Chondrocyte (in vitro differentiated cells): ENCODE measurements at regions not wholly inside any gene's neighbourhood (a gene's known extent, or its start where the extent isn't known, plus 50 kb on each side); places are given as distances from the start of the nearest gene placed in this dataset.

Experiments used
- DNase-seq: peaks from one replicate; pipeline ENCODE4 v3.0.0; 2021; ENCODE audit warnings: mixed read lengths, low spot score
- H3K27ac Mint-ChIP-seq: one replicate; pipeline ENCODE4 v1.8.0; 2021; ENCODE audit warnings: mild to moderate bottlenecking, moderate library complexity, mixed read lengths; ENCODE audit not compliant: unreplicated experiment
- H3K27me3 Mint-ChIP-seq: 2 replicates; pipeline ENCODE4 v1.8.0; 2021; ENCODE audit warnings: low read depth, mixed read lengths
- H3K36me3 Mint-ChIP-seq: 2 replicates; pipeline ENCODE4 v1.8.0; 2021; ENCODE audit warnings: low read depth, mixed read lengths
- H3K4me1 Mint-ChIP-seq: 2 replicates; pipeline ENCODE4 v1.8.0; 2021; ENCODE audit warnings: low read depth, mild to moderate bottlenecking, mixed read lengths
- H3K4me3 Mint-ChIP-seq: one replicate; pipeline ENCODE4 v1.8.0; 2021; ENCODE audit warnings: mild to moderate bottlenecking, moderate library complexity, mixed read lengths; ENCODE audit not compliant: unreplicated experiment
- H3K9me3 Mint-ChIP-seq: 2 replicates; pipeline ENCODE4 v1.8.0; 2021; ENCODE audit warnings: low read depth, mixed read lengths
- CTCF ChIP-seq: fragments of 200-600 bp; sonication (generic); IDR thresholded peaks from 2 replicates; pipeline ENCODE4 v1.5.0; 2021; ENCODE audit warnings: antibody characterized with exemption, mild to moderate bottlenecking, moderate library complexity

GRCh38 chr4:107278791-107279483 lies 242.8 kb upstream of the DKK2 start:
- H3K4me3 Mint-ChIP-seq: no peak overlapping the region
- H3K36me3 Mint-ChIP-seq: no peaks in the 10 kb centered on the region
- DNase-seq: no peak
- peak overlapping the region; percentile 62 for H3K27ac Mint-ChIP-seq
- peaks cover 46% of the 10 kb centered on the region for H3K4me1 Mint-ChIP-seq
- no peaks in the 10 kb centered on the region for H3K27me3 Mint-ChIP-seq
- H3K9me3 Mint-ChIP-seq: peaks cover 4% of the 10 kb centered on the region
- no peak for TF ChIP-seq CTCF

- Mint-ChIP-seq H3K4me3 (no peak overlapping the region), H3K4me1 (peaks cover 34% of the 10 kb centered on the region), H3K9me3 (no peaks in the 10 kb centered on the region), H3K27me3 (no peaks in the 10 kb centered on the region), H3K27ac (no peak overlapping the region), H3K36me3 (no peaks in the 10 kb centered on the region)
- DNase-seq: no peak
- no peak for TF ChIP-seq CTCF
These were observed 239.9 kb upstream of the DKK2 start for GRCh38 chr4:107276052-107276451.

- no peaks in the 10 kb centered on the region for H3K27me3 Mint-ChIP-seq
- H3K4me1 Mint-ChIP-seq: peaks cover 30% of the 10 kb centered on the region
- no peaks in the 10 kb centered on the region for H3K9me3 Mint-ChIP-seq
- no peak for TF ChIP-seq CTCF
- no peaks in the 10 kb centered on the region for H3K36me3 Mint-ChIP-seq
- no peak overlapping the region for H3K27ac Mint-ChIP-seq
- no peak overlapping the region for H3K4me3 Mint-ChIP-seq
- DNase-seq: no peak
These were observed 239.1 kb upstream of the DKK2 start for GRCh38 chr4:107275225-107275624.

GRCh38 chr4:107270614-107271013 lies 234.5 kb upstream of the DKK2 start:
- Mint-ChIP-seq H3K4me1 (peaks cover 4% of the 10 kb centered on the region), H3K27ac (no peak overlapping the region)

GRCh38 chr4:107269175-107269574 lies 233.1 kb upstream of the DKK2 start:
- peak; percentile 77 for DNase-seq
- H3K27me3 Mint-ChIP-seq: no peaks in the 10 kb centered on the region
- H3K27ac Mint-ChIP-seq: no peak overlapping the region
- no peaks in the 10 kb centered on the region for H3K36me3 Mint-ChIP-seq
- H3K4me3 Mint-ChIP-seq: no peak overlapping the region
- no peaks in the 10 kb centered on the region for H3K9me3 Mint-ChIP-seq
- H3K4me1 Mint-ChIP-seq: no peaks in the 10 kb centered on the region
- no peak for TF ChIP-seq CTCF

More at GRCh38 chr4:107270614-107271013, 234.5 kb upstream of the DKK2 start:
- Mint-ChIP-seq H3K9me3 (no peaks in the 10 kb centered on the region), H3K27me3 (no peaks in the 10 kb centered on the region), H3K4me3 (no peak overlapping the region), H3K36me3 (no peaks in the 10 kb centered on the region)
- DNase-seq: peak; percentile 62
- TF ChIP-seq CTCF: no peak
